Central memory CD8-positive, alpha-beta T cell (primary cell): ENCODE measurements at regions not wholly inside any gene's neighbourhood (a gene's known extent, or its start where the extent isn't known, plus 50 kb on each side); places are given as distances from the start of the nearest gene placed in this dataset.
"Not testable (repeated sequence)": the region's sequence is repeated elsewhere in the genome, so short reads cannot be mapped to it uniquely, and the experiment has no call there.

Experiments
- ATAC-seq: fragments of 150-1000 bp; cut with Tn5 transposase; replicated peaks from 2 replicates; pipeline ENCODE4 v1.10.0; 2022; ENCODE audit warnings: mild to moderate bottlenecking, moderate FRiP score, moderate number of reproducible peaks; ENCODE audit not compliant: poor library complexity, severe bottlenecking; ENCODE audit errors: extremely low read depth
- DNase-seq, 2 donors: peaks; one replicate each; pipeline ENCODE4 v3.0.0; 2021; ENCODE audit warnings: low spot score in 2 of 2
- H3K27ac Mint-ChIP-seq: one replicate; pipeline ENCODE4 v1.8.0; 2022; ENCODE audit warnings: low read depth, mild to moderate bottlenecking, moderate library complexity, mixed read lengths
- H3K27me3 Mint-ChIP-seq: one replicate; pipeline ENCODE4 v1.8.0; 2022; ENCODE audit warnings: mixed read lengths
- H3K36me3 Mint-ChIP-seq: one replicate; pipeline ENCODE4 v1.8.0; 2022; ENCODE audit warnings: mild to moderate bottlenecking, moderate library complexity, mixed read lengths; ENCODE audit not compliant: insufficient read depth
- H3K4me1 Mint-ChIP-seq: one replicate; pipeline ENCODE4 v1.8.0; 2022; ENCODE audit warnings: mixed read lengths
- H3K4me3 Mint-ChIP-seq: one replicate; pipeline ENCODE4 v1.8.0; 2022; ENCODE audit warnings: mild to moderate bottlenecking, moderate library complexity, mixed read lengths
- H3K9me3 Mint-ChIP-seq: one replicate; pipeline ENCODE4 v1.8.0; 2022; ENCODE audit warnings: mixed read lengths

GRCh38 chr2:129912871-129913694 lies 66.4 kb upstream of the RAB6C start:
- no peaks in the 10 kb centered on the region for H3K4me1 Mint-ChIP-seq
- ATAC-seq (no peak), DNase-seq (no peak)
- no peaks in the 10 kb centered on the region for H3K36me3 Mint-ChIP-seq
- H3K4me3 Mint-ChIP-seq = no peak overlapping the region
- H3K27ac Mint-ChIP-seq = no peak overlapping the region
- H3K9me3 Mint-ChIP-seq = peaks cover 8% of the 10 kb centered on the region
- peaks cover 9% of the 10 kb centered on the region for H3K27me3 Mint-ChIP-seq

GRCh38 chr2:129913695-129914495 lies 65.6 kb upstream of the RAB6C start:
- H3K4me3 Mint-ChIP-seq = no peak overlapping the region
- DNase-seq (no peak), ATAC-seq (no peak)
- H3K4me1 Mint-ChIP-seq = no peaks in the 10 kb centered on the region
- H3K9me3 Mint-ChIP-seq = peaks cover 16% of the 10 kb centered on the region
- H3K27ac Mint-ChIP-seq = no peak overlapping the region
- H3K36me3 Mint-ChIP-seq = no peaks in the 10 kb centered on the region
- peaks cover 12% of the 10 kb centered on the region for H3K27me3 Mint-ChIP-seq

GRCh38 chr2:129914538-129915302 lies 64.7 kb upstream of the RAB6C start:
- H3K27me3 Mint-ChIP-seq = peaks cover 15% of the 10 kb centered on the region
- no peak for ATAC-seq
- no peaks in the 10 kb centered on the region for H3K36me3 Mint-ChIP-seq
- peaks cover 23% of the 10 kb centered on the region for H3K9me3 Mint-ChIP-seq
- H3K4me3 Mint-ChIP-seq = no peak overlapping the region
- H3K4me1 Mint-ChIP-seq = no peaks in the 10 kb centered on the region
- DNase-seq = no peak
- no peak overlapping the region for H3K27ac Mint-ChIP-seq

DNA sequence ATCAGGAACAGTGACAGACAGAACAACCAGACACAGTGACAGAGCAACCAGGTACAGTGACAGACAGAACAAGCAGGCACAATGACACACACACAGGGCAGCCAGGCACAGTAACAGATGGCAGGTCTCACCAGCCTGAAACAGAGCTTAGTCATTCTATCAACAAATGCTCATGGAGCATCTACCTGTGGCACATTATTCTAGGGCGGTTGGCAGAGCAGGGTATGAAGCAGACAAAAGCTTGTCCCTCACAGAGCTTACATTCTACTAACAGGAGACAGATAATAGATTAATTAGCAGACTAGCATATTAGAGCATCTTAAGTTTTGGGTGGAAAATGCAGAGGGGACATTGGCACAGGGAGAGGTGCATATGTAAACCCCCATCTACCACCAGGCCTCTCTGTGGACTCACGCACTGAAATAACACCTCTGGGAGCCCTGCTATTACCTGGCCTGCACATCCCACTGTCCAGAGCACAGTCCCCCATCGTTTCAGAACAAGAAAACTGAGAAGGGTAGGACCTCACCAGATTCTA lies 64.1 kb upstream of the RAB6C start:
- H3K4me3 Mint-ChIP-seq = no peak overlapping the region
- no peak for ATAC-seq

DNA sequence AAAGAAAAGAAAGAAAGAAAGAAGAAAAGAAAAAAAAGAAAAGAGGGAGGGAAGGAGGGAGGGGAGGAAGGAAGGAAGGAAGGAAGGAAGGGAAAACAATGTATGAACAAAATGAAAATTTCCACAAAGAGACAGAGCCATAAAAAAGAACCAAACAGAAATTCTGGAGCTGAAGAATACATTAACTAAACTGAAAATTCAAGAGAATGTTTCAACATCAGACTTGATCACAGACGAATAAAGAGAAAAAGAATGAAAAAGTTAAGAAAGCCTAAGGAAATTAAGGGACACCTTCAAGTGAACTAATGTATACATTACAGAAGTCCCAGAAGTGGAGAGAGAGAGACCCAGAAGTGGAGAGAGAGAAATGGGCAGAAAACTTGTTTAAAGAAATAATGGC lies 60.9 kb upstream of the RAB6C start:
- H3K4me1 Mint-ChIP-seq = no peaks in the 10 kb centered on the region
- H3K27ac Mint-ChIP-seq = no peak overlapping the region
- ATAC-seq = no peak
- H3K9me3 Mint-ChIP-seq = peaks cover 27% of the 10 kb centered on the region
- DNase-seq = no peak
- no peak overlapping the region for H3K4me3 Mint-ChIP-seq
- no peaks in the 10 kb centered on the region for H3K36me3 Mint-ChIP-seq
- H3K27me3 Mint-ChIP-seq = peaks cover 29% of the 10 kb centered on the region

More for the DNA sequence above, 64.1 kb upstream of the RAB6C start:
- Mint-ChIP-seq H3K9me3 (peaks cover 27% of the 10 kb centered on the region), H3K36me3 (no peaks in the 10 kb centered on the region), H3K27ac (no peak overlapping the region), H3K4me1 (no peaks in the 10 kb centered on the region), H3K27me3 (peaks cover 10% of the 10 kb centered on the region)
- DNase-seq = no peak

GRCh38 chr2:129922571-129923264 lies 56.7 kb upstream of the RAB6C start:
- no peaks in the 10 kb centered on the region for H3K4me1 Mint-ChIP-seq
- DNase-seq = no peak
- no peaks in the 10 kb centered on the region for H3K36me3 Mint-ChIP-seq
- peaks cover 49% of the 10 kb centered on the region for H3K27me3 Mint-ChIP-seq
- H3K4me3 Mint-ChIP-seq = no peak overlapping the region
- H3K9me3 Mint-ChIP-seq = peaks cover 21% of the 10 kb centered on the region
- ATAC-seq = no peak
- H3K27ac Mint-ChIP-seq = no peak overlapping the region

- Mint-ChIP-seq H3K4me3 (no peak overlapping the region), H3K9me3 (peaks cover 16% of the 10 kb centered on the region), H3K4me1 (no peaks in the 10 kb centered on the region), H3K36me3 (no peaks in the 10 kb centered on the region), H3K27me3 (peaks cover 54% of the 10 kb centered on the region), H3K27ac (no peak overlapping the region)
- no peak for DNase-seq
- no peak for ATAC-seq
These were observed 56.0 kb upstream of the RAB6C start for GRCh38 chr2:129923265-129924091.

DNA sequence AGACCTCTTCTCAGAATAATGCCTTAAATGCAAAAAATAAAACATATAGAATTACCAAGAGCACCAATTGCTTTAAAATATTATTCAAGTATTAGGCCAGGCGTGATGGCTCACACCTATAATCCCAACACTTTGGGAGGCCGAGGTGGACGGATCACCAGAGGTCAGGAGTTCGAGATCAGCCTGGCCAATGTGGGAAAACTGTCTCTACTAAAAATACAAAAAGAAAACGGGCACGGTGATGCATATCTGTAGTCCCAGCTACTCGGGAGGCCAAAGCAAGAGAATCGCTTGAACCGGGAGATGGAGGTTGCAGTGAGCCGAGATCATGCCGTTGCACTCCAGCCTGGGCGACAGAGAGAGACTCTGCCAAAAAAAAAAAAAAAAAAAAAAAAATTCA lies 55.4 kb upstream of the RAB6C start:
- not testable (repeated sequence) for ATAC-seq, H3K4me1 Mint-ChIP-seq, DNase-seq, H3K27ac Mint-ChIP-seq, H3K9me3 Mint-ChIP-seq, H3K36me3 Mint-ChIP-seq, H3K4me3 Mint-ChIP-seq
- peaks cover 53% of the 10 kb centered on the region for H3K27me3 Mint-ChIP-seq

- Mint-ChIP-seq H3K4me1 (no peaks in the 10 kb centered on the region), H3K4me3 (no peak overlapping the region), H3K27me3 (peaks cover 52% of the 10 kb centered on the region), H3K9me3 (no peaks in the 10 kb centered on the region), H3K36me3 (no peaks in the 10 kb centered on the region), H3K27ac (no peak overlapping the region)
- ATAC-seq (no peak), DNase-seq (no peak)
These were observed 54.1 kb upstream of the RAB6C start for GRCh38 chr2:129925381-129925780.

GRCh38 chr2:129927696-129928095 lies 51.8 kb upstream of the RAB6C start:
- Mint-ChIP-seq H3K27ac (no peak overlapping the region), H3K4me3 (no peak overlapping the region), H3K27me3 (peaks cover 44% of the 10 kb centered on the region), H3K36me3 (no peaks in the 10 kb centered on the region), H3K9me3 (no peaks in the 10 kb centered on the region), H3K4me1 (no peaks in the 10 kb centered on the region)
- ATAC-seq (no peak), DNase-seq (no peak)
